A549 (cell line): ENCODE measurements at regions not wholly inside any gene's neighbourhood (a gene's known extent, or its start where the extent isn't known, plus 50 kb on each side); places are given as distances from the start of the nearest gene placed in this dataset.
"Not testable (repeated sequence)": the region's sequence is repeated elsewhere in the genome, so short reads cannot be mapped to it uniquely, and the experiment has no call there.

ENCODE experiments used
- CTCF ChIP-seq: fragments of >200 bp; sonication (Bioruptor Twin); formaldehyde crosslinking; IDR thresholded peaks from 3 replicates; pipeline ENCODE4 v1.5.1; 2016
- ZFP36 ChIP-seq: fragments of 450-650 bp; IDR thresholded peaks from 2 replicates; pipeline ENCODE4 v1.6.1; 2014; ENCODE audit warnings: borderline replicate concordance; ENCODE audit not compliant: partially characterized antibody

GRCh38 chr9:65456991-65457390, 172.0 kb upstream of the FOXD4L5 start:
- TF ChIP-seq ZFP36, CTCF: not testable (repeated sequence)
